K562 (cell line): ENCODE measurements at regions not wholly inside any gene's neighbourhood (a gene's known extent, or its start where the extent isn't known, plus 50 kb on each side); places are given as distances from the start of the nearest gene placed in this dataset.

ENCODE experiments used
- ATAC-seq: fragments of 200-7000 bp; cut with Tn5 transposase; 3 replicates; pipeline ENCODE4 v1.9.1; 2020; ENCODE audit warnings: moderate library complexity
- BruUV-seq: library from RNA; stranded (reverse); fragments of 400-500 nt; replicated peaks from 2 replicates; lab custom pipeline; 2021; lab: Mats Ljungman, UMichigan
- CTCF ChIA-PET: fragments of 300-600 bp; formaldehyde crosslinking; extraction: SDS; loops from one replicate; lab custom pipeline; 2021; ENCODE audit warnings: low intra/inter-chr PET ratio; lab: Yijun Ruan, JAX
- POLR2A ChIA-PET: fragments of 300-600, 350-650 bp; sonication (Branson Sonifier 250); formaldehyde crosslinking; extraction: SDS; loops from one replicate; lab custom pipeline; 2021; ENCODE audit warnings: antibody characterized with exemption, inconsistent platforms; lab: Yijun Ruan, JAX
- DNase-seq, 4 experiments: peaks; one replicate each; pipeline versions ENCODE4 v3.0.0 to v3.0.0-alpha.2; 2011 to 2018; ENCODE audit warnings: low spot score in 3 of 4, mixed read lengths in 3 of 4; ENCODE audit errors: extremely low read depth in 1 of 4
- FAIRE-seq: peaks from 2 replicates; lab custom pipeline; 2011; peaks lifted over from hg19 to GRCh38; lab: Jason Lieb, UNC
- H2AFZ ChIP-seq: 2 replicates; pipeline ENCODE4 v1.6.0; 2011; ENCODE audit warnings: low read depth, low read length, control low read depth, inconsistent platforms
- H3K27ac ChIP-seq: fragments of 200-600 bp; 3 replicates; pipeline ENCODE4 v1.8.0; 2011; ENCODE audit warnings: low read depth, mild to moderate bottlenecking, control low read depth, inconsistent platforms, low read length, moderate library complexity, mixed read lengths; ENCODE audit errors: extremely low read depth
- H3K27me3 ChIP-seq, 2 experiments: fragments of 300-600 bp in 1 of 2; 2 replicates in 1 of 2; 3 replicates in 1 of 2; pipeline versions ENCODE4 v1.6.0 to v1.8.0; 2011; ENCODE audit warnings: inconsistent platforms in 2 of 2, low read length in 2 of 2, mild to moderate bottlenecking in 1 of 2, mixed read lengths in 1 of 2, moderate library complexity in 1 of 2; ENCODE audit not compliant: control insufficient read depth in 2 of 2, insufficient read depth in 2 of 2
- H3K36me3 ChIP-seq: fragments of 300-600 bp; 3 replicates; pipeline ENCODE4 v1.8.0; 2011; ENCODE audit warnings: mild to moderate bottlenecking, low read length, inconsistent platforms; ENCODE audit not compliant: control insufficient read depth, insufficient read depth
- H3K4me1 ChIP-seq, 2 experiments: fragments of 200-600 bp in 1 of 2; replicated peaks in 1 of 2; 2 replicates in 1 of 2; 3 replicates in 1 of 2; pipeline versions ENCODE4 v1.5.1 to v1.8.0; 2011; ENCODE audit warnings: inconsistent platforms in 2 of 2, low read length in 2 of 2, mild to moderate bottlenecking in 1 of 2, mixed read lengths in 1 of 2, moderate library complexity in 1 of 2; ENCODE audit not compliant: control insufficient read depth in 2 of 2, insufficient read depth in 2 of 2
- H3K4me2 ChIP-seq: 2 replicates; pipeline ENCODE4 v1.6.1; 2011; ENCODE audit warnings: low read length, control low read depth, inconsistent platforms, mixed read lengths; ENCODE audit not compliant: insufficient read depth
- H3K4me3 ChIP-seq: fragments of 200-600 bp; sonication (generic), shearing (Covaris generic); 2 replicates; pipeline ENCODE4 v1.5.1; 2016; ENCODE audit warnings: control low read depth, inconsistent platforms
- H3K79me2 ChIP-seq: fragments of 200-600 bp; 3 replicates; pipeline ENCODE4 v1.8.0; 2011; ENCODE audit warnings: low read length, inconsistent platforms; ENCODE audit not compliant: control insufficient read depth, insufficient read depth
- H3K9ac ChIP-seq, 2 experiments: 2 replicates each; pipeline versions ENCODE4 v1.6.0 to v1.6.1; 2011; ENCODE audit warnings: low read depth in 2 of 2, low read length in 2 of 2, control low read depth in 1 of 2, inconsistent platforms in 1 of 2, mild to moderate bottlenecking in 1 of 2, mixed read lengths in 1 of 2; ENCODE audit not compliant: insufficient read depth in 1 of 2
- H3K9me1 ChIP-seq: one replicate; pipeline ENCODE4 v1.6.0; 2011; ENCODE audit warnings: inconsistent platforms, mild to moderate bottlenecking, low read length, moderate library complexity; ENCODE audit not compliant: control insufficient read depth, insufficient read depth
- H3K9me3 ChIP-seq: replicated peaks from 2 replicates; pipeline ENCODE4 v1.5.1; 2011; ENCODE audit warnings: low read depth, low read length, inconsistent platforms; ENCODE audit not compliant: control insufficient read depth, insufficient read depth
- H4K20me1 ChIP-seq: replicated peaks from 2 replicates; pipeline ENCODE4 v1.6.1; 2011; ENCODE audit warnings: low read length, inconsistent platforms, mixed read lengths; ENCODE audit not compliant: control insufficient read depth, insufficient read depth
- ATF2 ChIP-seq: sonication (generic); formaldehyde crosslinking; IDR thresholded peaks from 2 replicates; pipeline ENCODE4 v1.8.1; 2022; ENCODE audit warnings: missing genetic modification reagents
- ATF4 ChIP-seq: fragments of 450-650 bp; formaldehyde crosslinking; IDR thresholded peaks from 2 replicates; pipeline ENCODE4 v1.4.0; 2022; ENCODE audit warnings: mild to moderate bottlenecking, moderate library complexity
- FUS ChIP-seq: fragments of 200-400 bp; formaldehyde crosslinking; optimal IDR thresholded peaks from 2 replicates; pipeline ENCODE3; 2017; ENCODE audit warnings: low read depth, low read length
- HNRNPH1 ChIP-seq: fragments of 200-400 bp; formaldehyde crosslinking; optimal IDR thresholded peaks from 2 replicates; pipeline ENCODE3; 2017; ENCODE audit warnings: low read depth, mild to moderate bottlenecking, low read length, moderate library complexity
- NR2C1 ChIP-seq, 2 experiments: fragments of 450-650 bp; IDR thresholded peaks; 2 replicates each; pipeline ENCODE4 v1.6.1; 2017; ENCODE audit warnings: mild to moderate bottlenecking in 2 of 2, antibody characterized with exemption in 1 of 2, inconsistent platforms in 1 of 2, missing compliant biosample characterization in 1 of 2, missing genetic modification characterization in 1 of 2
- NR3C1 ChIP-seq: sonication (generic); formaldehyde crosslinking; IDR thresholded peaks from 2 replicates; pipeline ENCODE4 v1.8.1; 2022; ENCODE audit warnings: missing genetic modification reagents
- RHOXF2B ChIP-seq: fragments of 250-450 bp; sonication (Bioruptor Pico); conservative IDR thresholded peaks from 2 replicates; pipeline ENCODE4 v1.5.1; 2021
- RNF219 ChIP-seq: fragments of 250-450 bp; sonication (Bioruptor Pico); IDR thresholded peaks from 2 replicates; pipeline ENCODE4 v1.5.0; 2022; ENCODE audit warnings: mild to moderate bottlenecking
- ZBTB43 ChIP-seq: sonication (generic); formaldehyde crosslinking; IDR thresholded peaks from 2 replicates; pipeline ENCODE4 v1.8.0; 2023; ENCODE audit warnings: mild to moderate bottlenecking, missing genetic modification reagents
- WGBS: fragments of 100-300 bp; shearing (Covaris generic); methylation state at CpG from one replicate; pipeline ENCODE4 v1.1.6; 2016; ENCODE audit warnings: low coverage, mixed read lengths; ENCODE audit not compliant: insufficient coverage; ENCODE audit errors: missing lambda C conversion rate; 5-methylcytosine and 5-hydroxymethylcytosine counted together
- in situ Hi-C: fragments of 300-500 bp; cut with MboI; formaldehyde crosslinking; loops from 4 replicates; pipeline ENCODE4 v1.15.0; 2018; ENCODE audit warnings: inconsistent platforms, mixed read lengths
- intact Hi-C: fragments of 100-400 bp; cut with micrococcal nuclease; formaldehyde crosslinking; loops from 2 replicates; pipeline ENCODE4 v1.14.2; 2022

GRCh38 chr12:30243426-30243825, 452.2 kb downstream of the IPO8 start:
- in situ Hi-C loops: no loop called here
- no TSS peak for BruUV-seq
- ChIA-PET CTCF (no interaction called here), POLR2A (interaction anchor here (0.7 kb wide), 1 partner anchor 24 kb away, joined by 3 read pairs; no protein-coding TSS in a partner anchor)
- Histone ChIP-seq H3K4me3 (no peak overlapping the region), H3K36me3 (no peaks in the 10 kb centered on the region), H3K9me3 (no peaks in the 10 kb centered on the region), H3K4me1 (no peaks in the 10 kb centered on the region), H4K20me1 (no peaks in the 10 kb centered on the region), H3K79me2 (no peaks in the 10 kb centered on the region), H3K9ac (no peak overlapping the region), H3K4me2 (no peak overlapping the region), H3K9me1 (no peaks in the 10 kb centered on the region)
- WGBS: 0% methylated on average over 2 of the region's 2 CpGs
- no peak for TF ChIP-seq ATF2 (CRISPR knock-in tag)
- no peak for TF ChIP-seq RHOXF2B (CRISPR knock-in tag)
- TF ChIP-seq, all 486 proteins: peak for 0
- Histone ChIP-seq H3K27me3 (no peaks in the 10 kb centered on the region), H2AFZ (no peak overlapping the region), H3K27ac (no peak overlapping the region)
- intact Hi-C loops: no loop called here
- DNase-seq: no peak
- FAIRE-seq: no peak
- no peak for ATAC-seq

GRCh38 chr12:30219047-30219446, 435.3 kb upstream of the TMTC1 start:
- intact Hi-C loops (no loop called here), in situ Hi-C loops (no loop called here)
- H4K20me1 ChIP-seq: no peaks in the 10 kb centered on the region
- H3K27ac ChIP-seq: no peak overlapping the region
- no peaks in the 10 kb centered on the region for H3K9me3 ChIP-seq
- DNase-seq (no peak), ATAC-seq (no peak), FAIRE-seq (no peak)
- no peaks in the 10 kb centered on the region for H3K27me3 ChIP-seq
- no peak overlapping the region for H3K4me3 ChIP-seq
- no peak overlapping the region for H3K9ac ChIP-seq
- 0% methylated on average over 4 of the region's 4 CpGs for WGBS
- CTCF ChIA-PET: no interaction called here
- POLR2A ChIA-PET: interaction anchor here (0.6 kb wide), 1 partner anchor 24 kb away, joined by 3 read pairs; no protein-coding TSS in a partner anchor
- BruUV-seq: no TSS peak
- H3K4me1 ChIP-seq: no peaks in the 10 kb centered on the region
- H3K79me2 ChIP-seq: no peaks in the 10 kb centered on the region
- H2AFZ ChIP-seq: no peak overlapping the region
- no peaks in the 10 kb centered on the region for H3K36me3 ChIP-seq
- no peaks in the 10 kb centered on the region for H3K9me1 ChIP-seq
- H3K4me2 ChIP-seq: no peak overlapping the region
- TF ChIP-seq FUS (no peak), RNF219 (no peak), ZBTB43 (CRISPR knock-in tag) (no peak), NR2C1 (IDR thresholded peaks at IDR 0.05) (no peak), NR2C1 (tag; IDR thresholded peaks at IDR 0.05) (no peak), NR3C1 (CRISPR knock-in tag) (no peak), ATF4 (no peak), HNRNPH1 (no peak)
